Right ventricle myocardium superior (tissue), 1 donor: ENCODE measurements at regions not wholly inside any gene's neighbourhood (a gene's known extent, or its start where the extent isn't known, plus 50 kb on each side); places are given as distances from the start of the nearest gene placed in this dataset.
"Not testable (repeated sequence)": the region's sequence is repeated elsewhere in the genome, so short reads cannot be mapped to it uniquely, and the experiment has no call there.

Experiments
- ATAC-seq: fragments of 200-7000 bp; cut with Tn5 transposase; one replicate; pipeline ENCODE4 v1.9.1; 2020; ENCODE audit warnings: mild to moderate bottlenecking; ENCODE audit not compliant: poor library complexity
- DNase-seq: peaks from one replicate; pipeline ENCODE4 v3.0.0-alpha.2; 2020
- intact Hi-C: fragments of 100-400 bp; cut with DNase I; formaldehyde crosslinking; loops from one replicate; pipeline ENCODE4 v1.11.2; 2022
- donor health status: DM: no; HTN: yes; CAD: no; lungs with severe emphysema.

DNA sequence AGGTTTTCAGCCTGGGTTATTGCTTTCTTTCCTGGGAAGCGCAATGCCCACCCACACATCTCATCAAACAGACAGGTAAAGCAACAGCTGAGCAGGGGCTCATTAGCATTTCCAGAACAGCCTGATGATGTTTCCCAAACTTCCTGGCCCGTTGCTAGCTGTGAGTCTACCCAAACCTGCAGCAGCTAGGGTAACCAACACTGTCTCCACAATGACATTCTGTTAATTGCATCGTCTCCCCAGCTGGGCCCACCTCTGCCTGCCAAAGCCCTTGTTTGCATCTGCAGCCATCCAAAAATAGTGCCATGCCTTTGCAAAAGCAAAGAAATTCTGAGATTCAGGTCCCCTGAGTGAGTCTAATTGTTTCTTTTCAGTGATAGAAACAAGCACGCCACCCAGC lies 273.0 kb downstream of the MED10 start:
- ATAC-seq (no peak), DNase-seq (no peak)
- intact Hi-C loops, result no loop called here

- DNase-seq (no peak), ATAC-seq (no peak)
- intact Hi-C loops, result no loop called here
Observed at GRCh38 chr5:6096101-6096500, 282.2 kb downstream of the MED10 start.

DNA sequence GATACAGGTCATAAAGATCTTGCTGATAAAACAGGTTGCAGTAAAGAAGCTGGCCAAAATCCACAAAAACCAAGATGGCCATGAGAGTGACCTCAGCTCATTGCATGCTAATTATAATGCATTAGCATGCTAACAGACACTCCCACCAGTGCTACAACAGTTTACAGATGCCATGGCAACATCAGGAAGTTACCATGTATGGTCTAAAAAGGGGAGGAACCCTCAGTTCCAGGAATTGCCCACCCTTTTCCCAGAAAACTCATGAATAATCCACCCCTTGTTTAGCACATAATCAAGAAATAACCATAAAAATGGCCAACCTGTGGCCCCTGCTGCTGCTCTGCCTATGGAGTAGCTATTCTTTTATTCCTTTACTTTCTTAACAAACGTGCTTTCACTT lies 284.2 kb downstream of the MED10 start:
- ATAC-seq, DNase-seq, intact Hi-C loops: not testable (repeated sequence)

DNA sequence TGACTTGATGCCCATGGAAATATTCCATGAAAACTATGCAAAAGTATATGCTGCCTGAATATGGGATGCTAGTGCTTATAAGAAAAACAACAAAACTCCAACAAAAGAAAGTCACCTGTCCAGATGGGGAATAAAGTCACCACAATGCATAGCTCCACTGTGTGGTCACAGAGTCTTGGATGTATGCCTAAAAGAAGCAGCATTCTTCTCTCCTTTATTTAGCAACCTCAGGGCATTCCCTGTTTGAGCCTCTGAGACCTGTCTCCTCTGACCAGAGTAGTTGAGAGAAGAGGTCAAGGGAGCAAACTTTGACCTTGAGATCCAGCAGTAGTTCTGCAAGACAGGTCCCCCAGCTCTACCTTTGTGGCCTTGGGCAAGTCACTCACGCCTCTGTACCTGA lies 287.5 kb downstream of the MED10 start:
- intact Hi-C loops, result no loop called here
- DNase-seq (no peak), ATAC-seq (no peak)

DNA sequence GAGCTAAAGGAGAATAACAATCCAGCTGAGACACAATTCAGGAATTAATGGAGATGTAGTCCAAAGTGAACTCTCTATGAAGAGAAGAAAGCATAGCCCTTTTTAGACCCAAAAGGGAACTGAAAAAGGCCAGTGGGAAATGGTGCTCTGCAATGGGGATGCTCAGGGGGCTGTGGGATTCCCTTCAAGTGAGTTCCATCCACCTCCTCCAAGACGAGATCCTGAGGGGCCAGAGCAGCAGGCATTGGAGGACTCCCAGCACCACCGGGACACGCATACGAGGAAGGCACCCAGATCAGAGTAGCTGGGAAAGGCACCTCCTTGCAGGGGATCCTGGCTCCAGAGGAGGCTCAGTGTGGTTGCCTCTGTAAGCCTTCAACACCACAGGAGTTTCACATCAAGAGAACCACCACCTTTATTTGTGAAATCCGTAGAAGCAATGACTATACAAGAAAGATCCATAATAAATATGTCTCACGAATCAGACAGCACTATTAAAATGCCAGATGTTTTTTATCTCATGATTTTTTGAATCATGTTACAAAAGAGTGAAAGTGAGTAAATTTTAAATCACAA lies 288.2 kb downstream of the MED10 start:
- ATAC-seq (no peak), DNase-seq (no peak)
- intact Hi-C loops, result no loop called here

DNA sequence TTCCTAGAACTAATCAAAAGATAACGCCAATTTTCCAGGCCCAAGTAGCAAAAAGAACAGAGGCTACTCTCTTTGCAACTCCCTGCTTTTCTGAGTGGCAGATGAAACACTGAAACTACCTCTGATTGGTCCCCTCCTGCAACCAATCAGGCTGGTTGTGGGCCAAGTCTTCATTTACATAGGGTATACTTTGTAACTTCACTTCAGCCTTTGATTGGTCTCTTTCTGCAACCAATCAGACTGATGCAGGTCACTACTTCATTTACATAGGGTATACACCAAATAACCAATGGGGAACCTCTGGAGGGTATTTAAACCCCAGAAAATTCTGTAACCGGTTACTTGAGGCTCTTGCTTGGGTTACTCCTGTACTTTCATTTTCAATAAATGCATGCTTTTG lies 289.6 kb downstream of the MED10 start:
- no peak for DNase-seq
- no peak for ATAC-seq
- intact Hi-C loops, result no loop called here

GRCh38 chr5:6087576-6087975 lies 290.8 kb downstream of the MED10 start:
- intact Hi-C loops, result no loop called here
- ATAC-seq (no peak), DNase-seq (no peak)

DNA sequence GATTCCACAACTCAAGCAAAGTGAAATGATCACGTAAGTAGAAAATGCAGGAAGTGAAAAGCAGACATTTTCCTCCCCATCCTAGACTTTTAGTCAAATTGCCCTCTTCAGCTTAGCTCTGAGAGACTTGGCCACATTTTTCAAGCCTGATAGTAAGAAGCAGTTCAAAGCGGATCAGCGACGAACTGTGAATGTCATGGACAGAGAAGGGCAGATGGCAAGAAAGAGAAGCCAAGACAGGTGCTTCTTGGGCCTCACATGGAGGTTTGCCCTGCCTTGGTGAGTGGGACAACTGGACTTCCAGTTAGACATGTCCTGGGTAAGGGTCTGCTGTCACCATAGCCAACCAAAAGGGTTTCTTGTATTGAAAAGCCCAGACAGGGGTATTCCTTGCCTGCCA lies 291.5 kb downstream of the MED10 start:
- intact Hi-C loops, result no loop called here
- DNase-seq, result no peak
- ATAC-seq, result no peak

DNA sequence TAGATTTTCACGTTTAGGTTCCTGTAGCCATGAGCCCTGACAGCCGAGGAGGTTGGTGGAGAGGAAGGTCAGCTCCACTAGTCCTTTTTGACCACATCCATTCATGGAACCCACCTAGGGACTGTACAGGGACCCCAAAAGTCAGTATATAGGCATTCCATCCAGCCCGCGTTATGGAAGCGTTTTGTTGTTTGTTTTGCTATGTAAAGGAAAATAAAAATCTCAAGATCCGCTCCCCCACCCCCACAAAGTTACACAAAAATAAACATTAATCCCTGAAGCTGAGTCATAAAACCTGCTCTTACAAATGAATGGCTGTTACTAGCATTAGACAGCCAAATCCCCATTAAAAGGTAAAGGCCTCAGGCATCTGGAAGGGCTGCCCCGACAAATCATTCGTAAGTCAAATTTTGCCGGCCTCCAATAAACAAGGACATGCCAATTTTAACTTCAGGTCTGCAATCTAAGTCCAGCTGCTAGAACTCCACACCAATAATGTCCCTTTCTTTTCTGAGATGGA lies 292.9 kb downstream of the MED10 start:
- intact Hi-C loops, result no loop called here
- DNase-seq (no peak), ATAC-seq (no peak)

DNA sequence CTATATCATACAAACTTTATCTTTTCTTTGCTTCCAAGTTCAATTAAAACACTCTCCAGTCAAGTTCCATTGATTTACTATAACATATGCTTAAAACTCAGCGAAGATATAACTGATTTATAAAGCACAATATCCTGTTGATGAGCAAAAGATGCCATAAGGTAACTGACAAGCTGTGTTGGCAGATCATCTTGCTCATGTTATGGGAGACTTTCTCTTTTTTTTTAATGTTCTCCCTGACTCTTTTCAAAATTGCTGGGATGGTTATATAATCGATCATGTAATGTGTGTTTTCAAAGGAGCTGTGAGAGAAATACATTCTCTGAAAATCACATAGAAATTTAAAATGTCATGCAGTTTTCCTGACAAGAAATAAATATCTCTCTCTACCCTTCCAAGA lies 293.5 kb downstream of the MED10 start:
- intact Hi-C loops, result no loop called here
- no peak for ATAC-seq
- no peak for DNase-seq

- no peak for ATAC-seq
- DNase-seq, result no peak
- intact Hi-C loops, result no loop called here
Observed at GRCh38 chr5:6084376-6084775, 294.0 kb downstream of the MED10 start.

- intact Hi-C loops, result no loop called here
- ATAC-seq (no peak), DNase-seq (no peak)
Observed at GRCh38 chr5:6083311-6083978, 294.9 kb downstream of the MED10 start.

DNA sequence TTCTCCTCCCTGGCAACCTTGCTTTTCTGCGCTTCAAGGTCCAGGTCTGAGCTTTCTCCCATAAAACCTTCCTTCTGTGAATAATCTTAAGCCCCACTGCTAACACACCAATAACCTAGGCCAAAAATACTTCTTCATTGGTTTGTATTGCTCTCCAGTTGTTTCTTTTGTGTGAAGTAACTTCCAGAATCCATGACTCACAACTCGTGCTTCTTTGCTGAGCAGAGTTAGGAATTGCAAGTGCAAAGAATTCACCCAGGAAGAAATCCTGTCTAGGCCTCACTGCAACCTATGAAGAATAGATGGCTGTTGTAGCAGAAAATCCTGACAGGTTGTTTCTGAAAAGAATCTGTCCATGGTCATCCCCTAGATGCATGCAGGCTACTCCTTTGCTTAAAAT lies 295.7 kb downstream of the MED10 start:
- intact Hi-C loops, result no loop called here
- DNase-seq, result no peak

GRCh38 chr5:6081727-6082210 lies 296.6 kb downstream of the MED10 start:
- intact Hi-C loops, result no loop called here
- DNase-seq (no peak), ATAC-seq (no peak)

More for the DNA sequence above, 295.7 kb downstream of the MED10 start:
- ATAC-seq, result no peak

DNA sequence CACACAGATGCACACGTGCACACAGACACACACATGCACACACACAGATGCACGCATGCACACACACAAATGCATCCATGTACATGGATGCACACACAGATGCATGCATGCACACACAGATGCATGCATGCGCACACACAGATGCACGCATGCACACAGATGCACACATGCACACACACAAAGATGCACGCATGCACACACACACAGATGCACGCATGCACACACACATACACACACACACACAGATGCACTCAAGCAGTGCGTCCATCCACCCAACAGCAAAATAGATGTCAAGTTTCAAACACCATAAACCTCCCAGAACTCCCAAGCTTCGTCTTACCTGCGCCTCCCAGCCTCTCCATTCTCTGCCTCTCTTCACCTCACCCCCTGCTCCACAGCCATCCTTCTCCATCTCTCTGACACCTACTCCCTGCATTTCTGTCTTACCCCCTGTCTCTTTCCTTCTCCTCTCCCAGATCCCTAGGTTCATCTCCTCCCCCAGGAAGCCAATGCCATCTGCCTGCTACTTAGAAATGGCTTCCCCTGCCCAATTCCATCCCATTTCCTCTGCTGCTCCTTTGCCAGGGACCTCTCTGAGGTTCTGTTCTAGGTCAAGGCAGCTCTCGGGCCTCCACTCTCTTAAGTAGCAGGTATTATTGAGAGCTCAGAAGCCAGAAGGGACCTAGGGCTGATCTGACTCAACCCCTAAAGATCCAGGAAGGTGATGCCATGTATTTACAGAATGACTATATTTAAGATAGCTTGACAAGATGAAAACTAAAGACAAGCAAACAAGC lies 297.2 kb downstream of the MED10 start:
- intact Hi-C loops, result no loop called here
- DNase-seq (no peak), ATAC-seq (no peak)

DNA sequence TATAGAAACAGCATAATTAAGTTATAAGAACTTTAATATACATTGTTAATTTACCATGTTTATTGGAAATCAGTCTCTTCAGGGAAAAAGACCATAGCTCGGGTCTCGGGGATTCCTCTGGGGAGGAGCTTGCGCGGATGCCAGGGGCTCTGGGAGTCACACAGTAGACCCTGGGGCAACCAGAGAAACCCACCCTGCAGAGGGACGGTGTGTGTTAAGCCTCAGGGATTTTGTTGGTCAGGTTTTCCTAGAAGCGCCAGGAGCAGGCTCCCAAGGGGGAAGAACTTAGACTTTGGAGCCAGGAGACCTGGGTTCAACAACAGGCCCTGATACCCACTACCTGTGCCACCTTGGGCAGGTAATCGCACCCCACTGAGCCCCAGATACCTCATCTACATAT lies 297.9 kb downstream of the MED10 start:
- DNase-seq, result no peak
- intact Hi-C loops, result no loop called here
- ATAC-seq, result no peak

GRCh38 chr5:6078881-6079280 lies 299.5 kb downstream of the MED10 start:
- intact Hi-C loops, result no loop called here
- DNase-seq (no peak), ATAC-seq (no peak)

DNA sequence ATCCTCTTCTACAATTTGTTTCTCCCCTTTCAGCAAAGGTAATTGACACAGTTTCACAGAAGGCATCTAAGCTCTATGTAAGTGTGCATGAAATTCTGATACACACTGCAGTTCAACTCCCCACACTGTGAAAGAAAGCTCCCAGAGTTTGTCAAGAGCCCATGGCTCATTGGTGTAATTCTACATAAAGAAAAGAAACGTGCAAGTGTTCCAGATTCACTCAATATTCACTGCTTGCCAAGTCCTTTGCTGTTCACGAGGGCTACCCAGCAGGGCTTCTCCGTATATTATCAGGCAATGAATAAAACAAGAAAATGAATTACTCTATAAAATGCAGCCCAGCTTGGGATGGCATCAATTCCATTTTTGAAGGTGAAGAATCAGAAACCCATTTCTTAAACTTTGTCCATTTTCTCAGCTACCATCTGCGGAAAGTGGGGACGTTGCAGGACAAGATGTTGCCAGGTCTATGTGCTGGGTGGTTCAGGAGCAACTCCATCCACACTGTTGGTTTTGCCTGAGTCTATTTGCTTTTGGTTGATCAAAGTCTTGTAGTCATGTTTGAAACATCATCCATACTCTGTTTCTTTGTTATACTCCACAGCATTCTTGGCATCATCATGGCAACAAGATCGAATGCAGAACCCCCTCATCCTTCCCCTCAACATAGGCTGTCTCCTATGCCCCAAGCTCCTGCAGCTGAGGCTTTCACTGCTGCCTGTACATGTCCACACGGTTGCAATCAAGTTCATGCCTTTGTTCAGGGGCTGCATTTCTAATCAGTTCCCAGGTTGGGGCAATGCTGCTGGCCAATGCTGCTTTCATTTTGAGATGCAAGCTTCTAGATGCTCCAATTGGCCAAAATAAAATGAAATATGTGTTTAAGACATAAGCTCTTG lies 301.8 kb downstream of the MED10 start:
- no peak for DNase-seq
- intact Hi-C loops, result no loop called here
- ATAC-seq, result no peak

- intact Hi-C loops, DNase-seq, ATAC-seq: not testable (repeated sequence)
Observed at GRCh38 chr5:6072488-6072887, 305.9 kb downstream of the MED10 start.
